HepG2 (cell line): ENCODE measurements at regions not wholly inside any gene's neighbourhood (a gene's known extent, or its start where the extent isn't known, plus 50 kb on each side); places are given as distances from the start of the nearest gene placed in this dataset.

Experiments used
- BRCA1 ChIP-seq: sonication (generic); formaldehyde crosslinking; IDR thresholded peaks from 2 replicates; pipeline ENCODE4 v1.4.0; 2020; ENCODE audit warnings: missing genetic modification reagents
- CHD2 ChIP-seq: IDR thresholded peaks from 2 replicates; pipeline ENCODE4 v1.6.1; 2011; ENCODE audit warnings: low read depth, low read length, improper control_type of control experiment
- ELK4 ChIP-seq: sonication (generic); formaldehyde crosslinking; IDR thresholded peaks from 2 replicates; pipeline ENCODE4 v1.9.0; 2021; ENCODE audit warnings: missing genetic modification reagents, borderline replicate concordance
- HINFP ChIP-seq: sonication (generic); formaldehyde crosslinking; IDR thresholded peaks from 2 replicates; pipeline ENCODE4 v1.4.0; 2020; ENCODE audit warnings: low read depth, mild to moderate bottlenecking, missing genetic modification reagents
- HMGXB4 ChIP-seq, 2 experiments: sonication (generic) in 1 of 2; formaldehyde crosslinking in 1 of 2; IDR thresholded peaks; 2 replicates each; pipeline versions ENCODE4 v1.4.0 to v1.6.1; 2018 to 2020; ENCODE audit warnings: missing genetic modification reagents in 2 of 2, borderline replicate concordance in 1 of 2, low read depth in 1 of 2, mild to moderate bottlenecking in 1 of 2, missing biosample characterization in 1 of 2
- MED8 ChIP-seq: sonication (generic); formaldehyde crosslinking; IDR thresholded peaks from 2 replicates; pipeline ENCODE4 v1.8.1; 2023; ENCODE audit warnings: mild to moderate bottlenecking, missing genetic modification reagents; ENCODE audit not compliant: insufficient replicate concordance
- MTERF4 ChIP-seq: sonication (generic); formaldehyde crosslinking; IDR thresholded peaks from 2 replicates; pipeline ENCODE4 v1.8.0; 2023; ENCODE audit warnings: mild to moderate bottlenecking, missing genetic modification reagents
- MXI1 ChIP-seq: IDR thresholded peaks from 3 replicates; pipeline ENCODE4 v1.6.1; 2012; ENCODE audit warnings: low read depth, low read length, inconsistent platforms, borderline replicate concordance
- MYPOP ChIP-seq: sonication (generic); formaldehyde crosslinking; IDR thresholded peaks from 2 replicates; pipeline ENCODE4 v1.8.1; 2023; ENCODE audit warnings: mild to moderate bottlenecking, moderate library complexity, missing genetic modification reagents
- NFKB2 ChIP-seq: sonication (generic); formaldehyde crosslinking; IDR thresholded peaks from 2 replicates; pipeline ENCODE4 v1.4.0; 2020; ENCODE audit warnings: missing genetic modification reagents, borderline replicate concordance
- NPAS2 ChIP-seq: sonication (generic); formaldehyde crosslinking; IDR thresholded peaks from 2 replicates; pipeline ENCODE4 v1.8.0; 2022; ENCODE audit warnings: mild to moderate bottlenecking, missing genetic modification reagents, borderline replicate concordance
- RELA ChIP-seq: sonication (generic); formaldehyde crosslinking; IDR thresholded peaks from 2 replicates; pipeline ENCODE4 v1.4.0; 2020; ENCODE audit warnings: missing genetic modification reagents
- ZBTB1 ChIP-seq: sonication (generic); formaldehyde crosslinking; IDR thresholded peaks from 2 replicates; pipeline ENCODE4 v1.4.0; 2020; ENCODE audit warnings: missing genetic modification reagents, borderline replicate concordance
- ZBTB33 ChIP-seq: sonication (generic); formaldehyde crosslinking; IDR thresholded peaks from 2 replicates; pipeline ENCODE4 v1.4.0; 2020; ENCODE audit warnings: missing genetic modification reagents
- ZNF317 ChIP-seq: sonication (generic); formaldehyde crosslinking; IDR thresholded peaks from 2 replicates; pipeline ENCODE4 v1.5.0; 2020; ENCODE audit warnings: mild to moderate bottlenecking, missing genetic modification reagents
- ZNF326 ChIP-seq: sonication (generic); formaldehyde crosslinking; IDR thresholded peaks from 2 replicates; pipeline ENCODE4 v1.4.0; 2020; ENCODE audit warnings: missing genetic modification reagents, borderline replicate concordance
- ZNF501 ChIP-seq: sonication (generic); formaldehyde crosslinking; IDR thresholded peaks from 2 replicates; pipeline ENCODE4 v1.5.1; 2020; ENCODE audit warnings: mild to moderate bottlenecking, moderate library complexity, missing genetic modification reagents
- ZNF510 ChIP-seq: sonication (generic); formaldehyde crosslinking; IDR thresholded peaks from 2 replicates; pipeline ENCODE4 v1.4.0; 2020; ENCODE audit warnings: low read depth, mild to moderate bottlenecking, missing genetic modification reagents
- ZSCAN29 ChIP-seq: sonication (generic); formaldehyde crosslinking; conservative IDR thresholded peaks from 2 replicates; pipeline ENCODE4 v1.4.0; 2020; ENCODE audit warnings: mild to moderate bottlenecking, missing genetic modification reagents

GRCh38 chr2:16608661-16609643, 56.7 kb downstream of the CYRIA start (continued):
- TF ChIP-seq ZBTB33 (CRISPR knock-in tag): no peak
- TF ChIP-seq HINFP (CRISPR knock-in tag): 0 out of 2 replicates have a peak, but pooled peaks have one; percentile 20
- no peak for TF ChIP-seq ZSCAN29 (CRISPR knock-in tag)
- peak; percentile 22; the same call in 1 of the 2 replicates for TF ChIP-seq ZNF317
- TF ChIP-seq ZNF326 (CRISPR knock-in tag): no peak
- TF ChIP-seq BRCA1 (CRISPR knock-in tag): no peak
- no peak for TF ChIP-seq ZBTB1 (CRISPR knock-in tag)
- peak in 1 of 2 experiments; percentile 83; a peak in 2 of 4 replicates for TF ChIP-seq HMGXB4 (CRISPR knock-in tag; IDR thresholded peaks at IDR 0.05; ENCODE audit: borderline replicate concordance in 1 of 2, low read depth in 1 of 2)
- no peak for TF ChIP-seq CHD2
- no peak for TF ChIP-seq MTERF4 (CRISPR knock-in tag)
- no peak for TF ChIP-seq ELK4 (CRISPR knock-in tag)
- TF ChIP-seq MED8: no peak
- 0 out of 2 replicates have a peak, but pooled peaks have one; percentile 42 for TF ChIP-seq MYPOP (CRISPR knock-in tag)
- TF ChIP-seq RELA: no peak
- no peak for TF ChIP-seq NPAS2
- TF ChIP-seq ZNF501 (CRISPR knock-in tag): peak; percentile 91
- no peak for TF ChIP-seq ZNF510 (CRISPR knock-in tag)
- TF ChIP-seq MXI1: no peak
- peak; percentile 57; the same call in 1 of the 2 replicates for TF ChIP-seq NFKB2 (CRISPR knock-in tag)
